ENCODE measurements at regions not wholly inside any gene's neighbourhood (a gene's known extent, or its start where the extent isn't known, plus 50 kb on each side); places are given as distances from the start of the nearest gene placed in this dataset.
"Not testable (repeated sequence)": the region's sequence is repeated elsewhere in the genome, so short reads cannot be mapped to it uniquely, and the experiment has no call there.

DNA sequence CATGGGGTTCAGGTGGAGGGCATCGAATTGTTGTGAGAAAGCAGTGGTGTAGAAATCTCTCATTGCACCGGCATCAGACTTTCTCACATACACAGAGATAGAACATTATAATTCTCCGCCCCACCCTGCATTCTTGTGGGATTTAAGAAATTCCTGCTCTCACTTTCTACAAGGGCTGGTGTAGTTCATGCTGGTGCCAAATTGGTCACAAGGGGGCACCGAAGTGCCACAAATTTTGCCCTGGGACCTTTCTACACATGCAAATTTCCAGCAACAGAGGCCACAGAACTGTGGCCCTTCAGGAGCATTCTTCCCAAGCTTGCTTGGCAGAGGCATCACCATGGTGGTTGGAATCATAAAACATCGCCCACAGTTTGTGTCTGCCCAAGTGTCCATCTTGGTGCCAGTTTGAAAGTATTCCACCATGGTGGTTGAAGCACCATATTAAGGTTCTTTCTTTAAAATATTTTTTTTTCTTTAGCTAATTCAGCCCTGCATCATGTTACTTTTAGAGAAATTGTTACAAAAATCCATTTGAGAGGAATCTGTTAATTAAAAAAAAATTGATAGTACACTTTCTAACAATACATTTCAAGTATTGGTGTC is 521.2 kb upstream of the FANCL start:
- intact Hi-C loops (cut with micrococcal nuclease): loop anchor here (5.0 kb wide), 1 partner anchor 1820 kb away; no protein-coding TSS in a partner anchor

DNA sequence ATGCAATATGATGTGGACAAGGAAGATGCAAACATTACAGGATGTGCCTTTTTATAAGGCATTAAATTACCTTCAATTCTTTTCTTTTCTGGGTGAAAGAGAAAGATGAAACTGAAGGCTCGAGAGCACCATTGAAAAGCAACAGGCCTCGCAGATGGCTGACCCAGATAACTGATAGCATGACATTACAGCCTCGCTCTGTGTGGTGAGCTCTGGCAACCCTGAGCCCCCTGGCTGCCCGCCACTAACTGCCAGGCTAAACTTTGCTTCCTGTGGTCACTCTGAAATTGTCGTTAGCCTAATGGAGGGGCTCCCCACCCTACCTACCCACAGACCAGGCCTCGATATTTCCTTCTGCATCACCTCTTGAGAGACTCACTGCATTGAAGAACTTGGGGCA is 516.8 kb upstream of the FANCL start:
- intact Hi-C loops (cut with micrococcal nuclease): no loop called here

DNA sequence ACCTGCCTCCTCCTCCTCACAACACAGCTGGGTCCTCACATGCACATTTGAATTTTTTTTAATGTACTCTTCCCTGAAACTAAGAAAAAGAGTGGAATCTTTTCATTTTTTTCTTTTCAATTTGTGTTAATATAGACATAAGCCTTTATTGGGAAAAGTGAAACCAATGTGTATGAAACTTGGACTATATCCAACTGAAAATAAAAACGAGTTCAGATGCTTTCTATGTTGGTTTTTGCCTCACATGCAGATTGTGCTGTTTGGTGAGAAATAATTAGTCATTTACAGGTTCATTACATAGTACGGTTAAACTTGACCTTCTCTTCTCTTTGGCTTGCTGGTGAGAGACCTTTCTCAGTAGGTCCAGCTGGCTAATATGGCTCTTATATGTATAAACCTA is 515.2 kb upstream of the FANCL start:
- intact Hi-C loops (cut with micrococcal nuclease): no loop called here

DNA sequence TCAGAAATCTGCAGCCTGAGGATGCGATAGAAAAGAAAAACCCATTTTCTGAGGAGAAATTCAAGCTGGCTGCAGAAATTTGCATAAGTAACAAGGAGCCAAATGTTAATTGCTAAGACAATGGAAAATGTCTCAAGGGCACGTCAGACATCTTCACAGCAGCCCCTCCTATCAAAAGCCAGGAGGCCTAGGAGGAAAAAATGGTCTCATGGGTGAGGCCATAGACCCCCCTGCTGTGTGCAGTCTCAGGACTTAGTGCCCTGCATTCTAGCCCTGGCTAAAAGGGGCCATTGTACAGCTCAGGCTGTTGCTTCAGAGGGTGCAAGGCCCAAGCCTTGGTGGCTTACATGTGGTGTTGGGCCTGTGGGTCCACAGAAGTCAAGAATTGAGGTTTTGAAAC is 511.4 kb upstream of the FANCL start:
- intact Hi-C loops (cut with micrococcal nuclease): not testable (repeated sequence)

DNA sequence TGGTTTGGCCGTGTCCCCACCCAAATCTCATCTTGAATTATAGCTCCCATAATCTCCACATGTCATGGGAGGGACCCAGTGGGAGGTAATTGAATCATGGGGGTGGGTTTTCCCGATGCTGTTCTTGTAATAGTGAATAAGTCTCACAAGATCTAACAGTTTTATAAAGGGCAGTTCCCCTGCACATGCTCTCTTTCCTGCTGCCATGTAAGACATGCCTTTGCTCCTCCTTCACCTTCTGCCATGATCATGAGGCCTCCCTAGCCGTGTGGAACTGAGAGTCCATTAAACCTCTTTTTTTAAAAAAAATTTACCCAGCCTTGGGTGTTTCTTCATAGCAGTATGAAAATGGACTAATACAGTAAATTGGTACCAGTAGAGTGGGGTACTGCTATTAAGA is 510.6 kb upstream of the FANCL start:
- intact Hi-C loops (cut with micrococcal nuclease): not testable (repeated sequence)

DNA sequence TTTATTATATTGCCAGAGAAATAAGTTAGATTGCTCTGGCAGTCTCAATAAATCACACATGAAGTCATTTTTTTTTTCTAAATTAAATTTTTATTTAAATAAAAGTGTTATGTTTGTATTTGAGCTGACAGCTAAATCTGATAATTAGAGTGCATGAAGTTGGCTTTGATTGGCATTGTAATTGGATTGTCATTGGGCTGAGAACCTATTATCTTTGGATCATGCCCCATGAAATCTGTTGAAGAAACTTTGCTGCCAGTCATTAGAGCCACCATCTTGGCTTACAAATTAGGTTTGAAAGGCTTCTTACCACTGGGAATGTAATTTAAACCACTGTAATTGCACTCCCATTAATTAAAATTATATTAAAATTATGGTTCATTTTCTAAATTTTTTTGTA is 507.9 kb upstream of the FANCL start:
- intact Hi-C loops (cut with micrococcal nuclease): no loop called here

DNA sequence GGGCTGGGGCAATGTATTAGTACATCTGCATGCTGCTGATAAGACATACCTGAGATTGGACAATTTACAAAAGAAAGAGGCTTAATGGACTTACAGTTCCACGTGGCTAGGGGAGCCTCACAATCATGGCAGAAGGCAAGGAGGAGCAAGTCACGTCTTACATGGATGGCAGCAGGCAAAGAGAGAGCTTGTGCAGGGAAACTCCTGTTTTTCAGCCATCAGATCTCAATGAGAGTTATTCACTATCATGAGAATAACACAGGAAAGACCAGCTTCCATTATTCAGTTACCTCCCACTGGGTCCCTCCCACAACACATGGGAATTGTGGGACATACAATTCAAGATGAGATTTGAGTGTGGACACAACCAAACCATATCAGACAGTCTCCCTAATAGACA is 504.2 kb upstream of the FANCL start:
- intact Hi-C loops (cut with micrococcal nuclease): not testable (repeated sequence)

DNA sequence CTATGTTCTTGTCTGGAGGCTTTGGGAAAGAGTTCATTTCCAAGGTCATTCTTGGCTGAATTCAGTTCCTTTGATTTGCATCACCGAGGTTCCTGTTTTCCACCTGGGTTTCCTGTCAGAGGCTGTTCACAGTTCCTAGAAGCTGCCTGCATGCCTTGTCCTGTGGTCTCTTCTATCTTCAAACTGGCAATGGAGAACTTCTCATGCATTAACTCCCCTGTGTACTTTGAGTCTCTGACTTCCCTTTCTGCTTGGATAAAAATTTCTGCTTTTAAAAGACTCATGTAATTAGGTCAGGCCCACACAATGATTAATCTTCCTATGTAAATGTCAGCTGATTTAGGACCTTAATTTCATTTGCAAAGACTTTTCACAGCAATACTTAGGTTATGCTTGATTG is 499.3 kb upstream of the FANCL start:
- intact Hi-C loops (cut with micrococcal nuclease): no loop called here

DNA sequence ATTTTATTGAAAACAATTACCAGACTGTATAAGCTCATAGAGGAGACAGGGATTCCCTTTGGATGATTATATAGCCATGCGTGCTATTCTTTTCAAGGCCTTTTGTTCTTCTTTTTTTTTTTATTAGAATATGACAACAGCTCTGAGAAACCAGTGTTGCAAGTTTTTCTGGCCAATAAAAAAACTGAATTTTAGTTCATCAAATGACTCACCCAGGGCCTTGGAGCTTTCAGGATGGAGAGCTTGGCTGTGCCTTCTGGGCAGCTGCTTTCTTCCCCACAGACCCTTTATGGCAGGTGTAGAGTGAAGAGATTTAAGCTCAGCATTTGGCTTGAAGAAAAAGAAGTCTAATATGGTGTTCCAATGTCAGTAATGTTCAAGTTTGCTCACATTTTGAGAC is 497.9 kb upstream of the FANCL start:
- intact Hi-C loops (cut with micrococcal nuclease): no loop called here

DNA sequence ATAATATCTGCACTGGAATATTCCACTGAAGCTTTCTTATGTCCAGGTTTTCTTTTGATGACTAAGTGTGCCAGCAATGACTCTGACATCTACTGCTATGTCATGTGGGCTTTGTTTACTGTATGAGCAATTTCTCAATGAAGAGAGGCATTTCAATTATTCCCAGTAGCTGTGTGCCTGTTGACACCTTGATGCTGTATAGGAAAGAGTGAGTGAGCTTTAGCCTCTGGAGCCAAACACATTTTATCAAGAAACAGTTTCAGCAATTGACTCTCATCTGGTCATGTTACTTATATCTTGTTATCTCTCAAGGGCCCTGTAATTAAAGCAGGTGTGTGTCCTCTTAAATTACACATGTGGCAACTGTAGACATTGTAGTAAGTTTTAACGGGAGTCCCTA is 493.2 kb upstream of the FANCL start:
- intact Hi-C loops (cut with micrococcal nuclease): no loop called here

DNA sequence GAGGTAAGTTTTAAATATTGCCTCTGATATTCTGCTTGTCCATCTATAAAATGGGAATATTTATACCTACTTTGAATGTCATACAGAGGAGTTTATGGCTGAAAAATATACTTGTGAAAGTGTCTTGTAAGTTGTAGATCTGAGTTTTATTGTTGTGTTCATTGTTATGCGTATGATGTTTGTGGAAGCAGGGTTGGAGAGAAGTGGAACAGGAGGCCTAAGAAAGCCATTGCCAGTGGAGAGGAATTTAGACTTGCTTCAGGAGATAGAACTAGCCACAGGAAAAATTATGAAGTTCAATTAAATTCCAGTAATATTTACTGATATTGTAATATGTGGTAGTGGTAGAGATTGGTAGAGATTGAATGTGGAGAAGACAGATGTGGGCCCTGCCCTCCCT is 491.9 kb upstream of the FANCL start:
- intact Hi-C loops (cut with micrococcal nuclease): no loop called here

DNA sequence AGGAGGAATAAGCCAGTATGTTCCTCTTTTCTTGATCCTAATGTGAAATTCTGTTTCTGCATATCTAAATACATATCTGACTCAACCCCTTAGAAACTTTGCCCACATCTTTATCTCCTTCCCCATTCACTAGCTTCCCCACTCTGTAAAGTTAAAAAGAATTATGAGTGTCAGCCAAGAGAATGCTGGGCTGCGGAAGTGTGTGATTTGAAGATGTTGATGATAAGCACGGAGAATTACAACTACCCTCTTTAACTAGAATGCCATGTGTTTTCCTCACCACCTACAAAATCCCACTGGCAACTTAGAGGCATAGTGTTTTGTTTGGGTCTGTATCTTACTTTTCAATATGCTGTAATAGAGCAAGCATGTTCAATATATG is 490.4 kb upstream of the FANCL start:
- intact Hi-C loops (cut with micrococcal nuclease): no loop called here

DNA sequence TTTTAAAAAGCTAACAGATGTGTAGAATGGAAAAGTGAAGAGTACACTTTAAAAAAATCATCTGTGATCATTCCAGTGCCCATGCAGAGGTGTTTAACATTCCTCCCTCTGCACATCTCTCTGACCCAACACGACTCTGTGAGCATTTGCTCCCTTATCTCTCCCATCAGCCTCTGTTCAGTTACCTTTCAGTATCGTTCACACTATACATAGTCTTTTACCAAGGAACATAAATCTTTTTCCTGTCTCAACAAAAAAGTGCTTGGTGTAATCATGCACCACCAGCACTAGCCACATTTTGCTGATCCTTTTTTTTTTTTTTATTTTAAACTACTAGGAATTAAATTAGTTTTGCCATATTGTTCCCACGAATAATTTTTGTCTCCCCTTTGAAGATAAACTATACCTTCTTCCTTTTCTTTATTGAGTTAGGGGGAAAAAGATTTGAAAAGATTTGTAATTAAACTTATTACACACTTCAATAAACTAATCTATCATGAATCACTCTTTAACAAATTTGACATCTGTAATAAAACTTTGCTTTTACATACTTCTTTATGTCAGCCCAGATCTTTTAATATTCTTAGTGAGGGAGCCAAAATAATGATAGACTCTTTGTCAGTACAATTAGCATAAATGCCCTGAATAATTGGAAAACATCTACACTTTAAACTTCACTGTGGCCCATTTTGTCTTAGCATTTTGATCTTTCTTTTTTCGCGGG is 489.8 kb upstream of the FANCL start:
- intact Hi-C loops (cut with micrococcal nuclease): no loop called here

DNA sequence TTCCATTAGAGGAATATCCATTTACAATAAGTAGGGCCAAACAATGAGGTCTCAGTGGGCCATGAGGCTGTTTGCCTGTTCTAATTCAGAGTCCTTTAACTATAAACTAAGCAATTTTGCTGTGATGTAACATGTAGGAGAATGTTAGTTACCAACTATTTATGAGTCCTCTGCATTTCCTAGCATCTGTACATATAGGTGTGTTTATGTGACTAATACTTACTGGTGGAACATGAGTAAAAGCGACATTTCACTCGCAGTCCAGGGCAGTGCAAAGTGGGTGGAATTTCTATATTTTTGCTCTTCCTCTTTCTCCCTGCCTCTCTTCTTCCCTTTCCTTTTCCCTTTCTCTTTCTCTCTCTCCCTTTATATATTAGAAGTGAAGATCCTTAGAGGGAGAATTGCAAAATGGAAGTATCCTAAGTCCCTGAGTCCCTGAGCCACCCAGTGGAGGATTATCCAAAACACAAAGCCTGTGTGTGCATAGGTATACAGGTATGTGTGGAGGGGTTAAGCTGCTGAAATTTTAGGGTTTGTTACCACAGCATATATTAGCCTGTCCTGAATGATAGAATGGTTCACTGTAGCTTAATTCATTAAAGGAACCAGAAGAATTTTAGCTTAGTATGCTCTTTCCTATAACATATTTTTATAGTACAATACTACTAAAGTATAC is 487.0 kb upstream of the FANCL start:
- intact Hi-C loops (cut with micrococcal nuclease): no loop called here

DNA sequence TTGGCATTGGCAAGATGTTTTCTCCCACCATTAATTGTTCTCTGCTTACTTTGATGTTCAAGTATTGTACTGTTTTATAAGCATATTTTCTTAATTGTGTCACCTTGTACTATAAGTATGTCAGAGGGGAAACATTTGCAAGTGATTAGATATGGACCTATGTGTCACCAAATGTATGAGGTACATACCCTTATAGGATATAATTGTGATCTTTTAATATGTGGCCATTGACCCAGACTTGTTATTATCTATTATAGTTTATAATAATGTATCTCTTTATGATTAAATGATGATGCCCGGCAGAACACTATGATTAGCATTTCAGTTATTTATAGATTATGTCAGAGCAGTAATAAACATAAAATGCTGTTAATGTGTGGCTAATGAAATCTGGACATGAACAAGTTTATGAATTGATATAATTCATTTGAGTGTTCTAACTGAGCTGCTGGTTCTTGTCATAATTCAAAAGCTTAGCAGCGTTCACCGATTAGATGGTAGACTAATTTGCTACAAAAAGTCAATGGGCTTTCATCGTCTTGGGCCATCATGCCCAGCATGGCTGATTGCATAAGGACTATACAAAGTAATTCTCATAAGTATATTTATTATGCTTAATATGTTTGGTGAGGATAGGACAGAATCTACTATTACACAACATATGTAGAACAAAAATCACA is 480.9 kb upstream of the FANCL start:
- intact Hi-C loops (cut with micrococcal nuclease): no loop called here

DNA sequence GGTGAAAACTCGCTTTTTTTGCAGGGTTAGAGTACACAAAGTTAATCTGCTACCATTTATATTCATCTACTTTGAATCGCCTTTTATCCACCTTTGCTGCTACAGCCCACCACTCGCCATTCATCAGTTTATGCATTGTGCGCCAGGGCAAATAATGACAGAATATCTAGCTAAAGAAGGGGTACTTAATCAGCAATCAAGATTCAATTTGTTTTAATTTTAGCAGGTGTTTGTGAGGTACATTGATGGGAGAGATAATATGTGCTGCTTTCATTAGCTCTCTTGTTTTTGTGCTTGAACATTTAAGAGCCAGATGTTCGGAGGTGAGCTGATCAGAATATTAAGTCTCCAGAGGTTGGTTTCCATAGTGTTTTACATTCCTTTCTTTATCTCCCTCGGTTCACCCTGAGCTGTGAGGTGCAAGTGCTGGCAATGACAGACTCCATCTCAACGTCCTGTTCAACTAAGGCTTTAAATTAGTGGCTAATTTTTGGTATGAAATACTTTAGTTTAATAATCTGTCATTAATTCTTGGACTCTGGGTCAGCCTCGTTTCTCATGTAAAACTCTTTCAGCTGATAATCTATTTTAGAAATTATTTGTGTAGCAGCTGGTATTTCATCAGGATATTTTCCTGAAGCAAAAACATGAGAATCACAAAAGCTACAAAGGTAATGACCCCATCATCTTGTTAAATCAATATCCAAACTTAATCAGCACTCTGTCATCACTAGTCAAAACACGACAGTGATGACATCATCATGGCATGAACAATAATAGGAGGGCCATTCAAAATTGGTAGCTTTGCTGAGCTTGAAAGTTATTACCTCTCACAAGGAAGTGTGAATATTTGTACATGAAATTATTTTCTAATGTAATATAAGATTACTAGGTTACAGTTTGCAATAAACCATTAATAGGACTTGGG is 479.9 kb upstream of the FANCL start:
- intact Hi-C loops (cut with micrococcal nuclease): no loop called here

DNA sequence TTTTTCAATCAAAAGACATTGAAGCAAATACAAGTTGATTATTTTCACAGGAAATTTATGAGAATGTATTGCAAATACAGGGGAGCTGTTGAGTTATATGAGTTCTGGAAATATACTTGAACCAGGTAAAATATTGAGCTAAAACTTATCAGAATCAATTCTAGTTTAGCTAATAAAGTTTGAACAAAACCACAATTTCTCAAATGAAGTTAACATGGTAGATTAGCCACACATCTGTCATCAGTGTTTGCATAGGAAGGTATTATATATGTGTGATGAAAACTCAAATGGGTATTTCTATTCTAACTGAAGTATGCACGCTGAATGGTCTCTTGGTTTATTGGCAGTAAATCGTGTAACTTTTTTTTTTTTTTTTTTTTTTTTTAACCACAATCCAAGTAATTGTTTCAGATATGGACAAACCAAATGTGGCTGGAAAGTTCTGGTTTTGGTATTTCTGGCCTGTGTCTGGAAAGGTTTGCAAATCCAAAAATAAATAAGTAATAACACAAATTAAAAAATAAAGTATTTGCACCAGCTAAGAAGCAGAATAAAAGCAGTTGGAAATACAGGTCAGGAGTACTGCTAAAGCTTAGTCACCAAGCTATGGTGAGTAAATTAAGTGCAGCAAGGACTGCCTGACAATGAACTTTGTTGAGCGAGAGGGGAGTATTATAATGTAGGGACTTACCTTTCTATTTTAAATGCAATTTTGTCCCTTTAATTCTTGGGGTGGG is 479.1 kb upstream of the FANCL start:
- intact Hi-C loops (cut with micrococcal nuclease): no loop called here

DNA sequence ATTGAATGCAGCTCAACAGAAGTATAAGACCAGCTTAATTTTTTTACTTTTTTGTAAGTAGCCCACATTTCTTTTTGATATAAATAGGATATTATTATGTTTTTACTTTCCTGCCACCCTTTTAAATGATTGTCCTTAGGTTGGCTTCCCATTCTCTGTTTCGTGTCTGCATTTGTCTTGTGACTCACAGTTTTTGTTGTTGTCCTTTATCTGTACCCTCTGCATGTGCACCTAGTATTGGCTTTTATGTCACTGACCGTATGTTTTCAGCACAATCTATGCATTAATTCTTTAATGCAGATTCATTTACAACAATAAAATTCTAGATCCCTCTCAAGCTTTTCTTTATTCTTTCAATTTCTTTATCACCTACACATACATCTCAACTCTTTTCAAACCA is 474.2 kb upstream of the FANCL start:
- intact Hi-C loops (cut with micrococcal nuclease): no loop called here

DNA sequence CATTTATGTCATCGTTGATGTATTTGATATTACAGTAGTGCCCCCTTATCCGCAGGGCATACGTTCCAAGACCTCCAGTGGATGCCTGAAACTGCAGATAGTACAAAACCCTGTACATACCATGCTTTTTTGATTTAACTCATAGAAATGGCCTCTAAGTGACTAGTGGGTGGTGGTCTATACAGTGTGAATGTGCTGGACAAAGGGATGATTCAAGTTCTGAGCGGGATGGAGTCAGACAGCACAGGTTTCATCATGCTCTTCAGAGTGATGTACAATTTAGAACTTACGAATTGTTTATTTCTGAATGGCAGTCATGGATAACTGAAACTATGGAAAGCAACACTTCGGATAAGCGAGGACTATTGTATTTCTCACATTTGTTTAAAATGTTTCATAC is 473.1 kb upstream of the FANCL start:
- intact Hi-C loops (cut with micrococcal nuclease): no loop called here

DNA sequence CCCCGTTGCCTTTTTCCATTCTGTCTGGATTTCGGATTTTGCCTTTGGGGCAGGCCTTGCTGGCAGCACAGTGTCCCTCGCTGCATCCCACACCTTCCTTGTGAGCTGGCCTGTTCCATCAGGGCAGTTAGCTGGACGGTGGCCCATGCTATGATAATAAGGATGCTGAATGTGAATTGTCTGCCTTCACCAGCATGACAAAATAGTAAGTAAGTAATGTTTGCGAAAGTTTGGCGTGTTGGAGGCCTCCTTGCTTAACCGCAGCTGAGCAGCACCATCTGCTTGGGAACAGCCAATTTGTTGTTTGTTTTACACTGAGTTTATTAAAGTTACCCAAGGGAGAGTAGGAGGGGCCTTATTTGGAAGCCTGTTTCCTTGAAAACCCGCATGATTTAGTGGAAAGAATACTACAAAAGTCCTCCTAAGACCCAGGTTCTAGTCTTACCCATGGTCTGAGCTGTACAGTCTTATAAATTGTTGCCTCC is 469.7 kb upstream of the FANCL start:
- intact Hi-C loops (cut with micrococcal nuclease): no loop called here
